HT1080 (cell line): ENCODE measurements at regions not wholly inside any gene's neighbourhood (a gene's known extent, or its start where the extent isn't known, plus 50 kb on each side); places are given as distances from the start of the nearest gene placed in this dataset.
"Not testable (repeated sequence)": the region's sequence is repeated elsewhere in the genome, so short reads cannot be mapped to it uniquely, and the experiment has no call there.

Experiments used
- DNase-seq: peaks from one replicate; pipeline ENCODE4 v3.0.0-alpha.2; 2015; ENCODE audit warnings: low read depth

GRCh38 chr2:220334871-220335590 lies 707.6 kb downstream of the SLC4A3 start:
- peak; percentile 20 for DNase-seq

- DNase-seq = no peak
These were observed 708.1 kb downstream of the SLC4A3 start for GRCh38 chr2:220335591-220335915.

GRCh38 chr2:220336771-220337170 lies 709.3 kb downstream of the SLC4A3 start:
- DNase-seq = no peak

GRCh38 chr2:220337611-220338440 lies 710.4 kb downstream of the SLC4A3 start:
- no peak for DNase-seq

- no peak for DNase-seq
These were observed 713.6 kb downstream of the SLC4A3 start for GRCh38 chr2:220341014-220341413.

- DNase-seq = no peak
These were observed 719.5 kb downstream of the SLC4A3 start for GRCh38 chr2:220346919-220347318.

- DNase-seq = no peak
These were observed 720.2 kb downstream of the SLC4A3 start for GRCh38 chr2:220347626-220348025.

GRCh38 chr2:220348206-220348605 lies 720.8 kb downstream of the SLC4A3 start:
- no peak for DNase-seq

GRCh38 chr2:220353897-220354296 lies 726.5 kb downstream of the SLC4A3 start:
- no peak for DNase-seq

GRCh38 chr2:220356076-220356475 lies 728.6 kb downstream of the SLC4A3 start:
- peak; percentile 20 for DNase-seq

- peak; percentile 20 for DNase-seq
These were observed 737.6 kb downstream of the SLC4A3 start for GRCh38 chr2:220365023-220365422.

GRCh38 chr2:220366765-220367164 lies 739.3 kb downstream of the SLC4A3 start:
- no peak for DNase-seq

- no peak for DNase-seq
These were observed 743.3 kb downstream of the SLC4A3 start for GRCh38 chr2:220370764-220371163.

- DNase-seq = no peak
These were observed 743.8 kb downstream of the SLC4A3 start for GRCh38 chr2:220371211-220371610.

- peak; percentile 13 for DNase-seq
These were observed 746.4 kb downstream of the SLC4A3 start for GRCh38 chr2:220373878-220374277.

GRCh38 chr2:220374282-220374681 lies 746.9 kb downstream of the SLC4A3 start:
- DNase-seq = no peak

GRCh38 chr2:220377482-220378155 lies 750.2 kb downstream of the SLC4A3 start:
- DNase-seq = no peak

- not testable (repeated sequence) for DNase-seq
These were observed 760.3 kb downstream of the SLC4A3 start for GRCh38 chr2:220387758-220388157.

GRCh38 chr2:220393711-220394110 lies 766.3 kb downstream of the SLC4A3 start:
- no peak for DNase-seq

- DNase-seq = peak; percentile 72
These were observed 767.0 kb downstream of the SLC4A3 start for GRCh38 chr2:220394433-220394832.

- DNase-seq = peak; percentile 17
These were observed 768.9 kb downstream of the SLC4A3 start for GRCh38 chr2:220396287-220396686.

- DNase-seq = no peak
These were observed 782.9 kb downstream of the SLC4A3 start for GRCh38 chr2:220410296-220410695.
